ENCODE measurements at regions not wholly inside any gene's neighbourhood (a gene's known extent, or its start where the extent isn't known, plus 50 kb on each side); places are given as distances from the start of the nearest gene placed in this dataset.
A peak's percentile ranks its signal among the peaks of the same experiment; 100 is the strongest.

- in situ Hi-C loops (cut with MboI) = loop anchor here (5.0 to 10.0 kb wide), 3 partner anchors 66 to 471 kb away; no protein-coding TSS in a partner anchor
- TF ChIP-seq YBX1 (IDR thresholded peaks at IDR 0.05) (peak; percentile 30; the same call in 1 of the 2 replicates), CHD1 (IDR thresholded peaks at IDR 0.05; ENCODE audit: low read depth, low read length) (no peak), JUNB (IDR thresholded peaks at IDR 0.05) (no peak), E4F1 (IDR thresholded peaks at IDR 0.05; ENCODE audit: borderline replicate concordance, partially characterized antibody) (no peak), HCFC1 (IDR thresholded peaks at IDR 0.05; ENCODE audit: low read length) (peak; percentile 9; the same call in 1 of the 2 replicates), ZNF24 (IDR thresholded peaks at IDR 0.05) (no peak; the same call in 1 of the 2 replicates), SMC3 (IDR thresholded peaks at IDR 0.05; ENCODE audit: borderline replicate concordance, low read length) (no peak), NFYA (IDR thresholded peaks at IDR 0.05; ENCODE audit: borderline replicate concordance, low read depth, low read length) (no peak), ZNF384 (IDR thresholded peaks at IDR 0.05; ENCODE audit: borderline replicate concordance, low read depth, low read length) (no peak), USF1 (IDR thresholded peaks at IDR 0.05; ENCODE audit: borderline replicate concordance, extremely low read length, insufficient read depth, low read depth, low read length) (no peak), IRF3 (IDR thresholded peaks at IDR 0.05) (no peak), SREBF2 (IDR thresholded peaks at IDR 0.05; ENCODE audit: low read length) (no peak), ZBTB33 (IDR thresholded peaks at IDR 0.05) (no peak), RBBP5 (conservative IDR thresholded peaks at IDR 0.05) (no peak), PML (IDR thresholded peaks at IDR 0.05; ENCODE audit: low read length) (peak; percentile 95), SMARCA5 (IDR thresholded peaks at IDR 0.05) (no peak; the same call in 1 of the 2 replicates), SRF (IDR thresholded peaks at IDR 0.05; ENCODE audit: low read depth in 2 of 2, low read length in 2 of 2) (no peak), SPI1 (IDR thresholded peaks at IDR 0.05; ENCODE audit: borderline replicate concordance, insufficient read depth, low read depth, low read length) (no peak)
Measured at GRCh38 chr14:22383515-22384166, 205.4 kb downstream of the DAD1 start.

More at GRCh38 chr14:22383515-22384166, 205.4 kb downstream of the DAD1 start:
- H3K4me2 ChIP-seq (ENCODE audit: control insufficient read depth, insufficient read depth) = peak overlapping the region; percentile 39
- H3K4me1 ChIP-seq (ENCODE audit: control insufficient read depth, insufficient read depth, low read length) = peaks cover 53% of the 10 kb centered on the region
- 0% methylated on average over 8 of the region's 8 CpGs for WGBS (ENCODE audit: insufficient coverage, insufficient replicate concordance, low lambda C conversion rate, missing lambda C conversion rate)
- intact Hi-C loops (cut with micrococcal nuclease; ENCODE audit: unreplicated experiment) = loop anchor here (10.0 kb wide), 1 partner anchor 601 kb away; the partner anchor contains the start of gene AJUBA
- DNase-seq (ENCODE audit: low read depth, low spot score) (peak; percentile 82), FAIRE-seq (peak; percentile 85), ATAC-seq (peak; percentile 69)
- peak overlapping the region; percentile 11; the same call in 1 of the 2 replicates for H3K4me3 ChIP-seq
- CTCF ChIA-PET = interaction anchor here (0.7 to 7.8 kb wide), 25 partner anchors 9 to 535 kb away, joined by 3 to 142 read pairs (median 7); no protein-coding TSS in a partner anchor
- POLR2A ChIA-PET = interaction anchor here (0.6 to 6.0 kb wide), 17 partner anchors 51 to 202 kb away, joined by 3 to 73 read pairs (median 10); no protein-coding TSS in a partner anchor
- SMC1A ChIA-PET (ENCODE audit: uncharacterized antibody, unreplicated experiment) = interaction anchor here (1.0 to 22.6 kb wide), 25 partner anchors 9 to 383 kb away, joined by 3 to 912 read pairs (median 9); partner anchors contain the start of genes DAD1 and OXA1L
- BruUV-seq (replicated peaks) = no TSS peak
- H3K79me2 ChIP-seq (ENCODE audit: control insufficient read depth, insufficient read depth, low read length) = no peaks in the 10 kb centered on the region
- H3K9me3 ChIP-seq (replicated peaks; ENCODE audit: control insufficient read depth, insufficient read depth, low read length) = no peaks in the 10 kb centered on the region
- H3K36me3 ChIP-seq (ENCODE audit: control insufficient read depth in 2 of 2, insufficient read depth in 2 of 2, low read length in 1 of 2) = no peaks in the 10 kb centered on the region
- H2AFZ ChIP-seq (ENCODE audit: control insufficient read depth, low read depth, low read length) = peak overlapping the region; percentile 49
- H3K9ac ChIP-seq (ENCODE audit: control insufficient read depth, insufficient read depth, low read length) = peak overlapping the region; percentile 21
- RAD21 ChIA-PET (ENCODE audit: unreplicated experiment) = interaction anchor here (0.7 to 7.8 kb wide), 29 partner anchors 9 to 215 kb away, joined by 3 to 272 read pairs (median 6); partner anchors contain the start of gene ABHD4
- H3K27me3 ChIP-seq (replicated peaks in 1 of 2; ENCODE audit: control insufficient read depth in 2 of 2, insufficient read depth in 2 of 2, low read length in 1 of 2) = no peaks in the 10 kb centered on the region
- H4K20me1 ChIP-seq (ENCODE audit: control insufficient read depth, insufficient read depth) = no peaks in the 10 kb centered on the region
- peak overlapping the region; percentile 70 for H3K27ac ChIP-seq (ENCODE audit: control insufficient read depth, insufficient read depth)
